HuH-7 (cell line): ENCODE measurements at regions not wholly inside any gene's neighbourhood (a gene's known extent, or its start where the extent isn't known, plus 50 kb on each side); places are given as distances from the start of the nearest gene placed in this dataset.
"Not testable (repeated sequence)": the region's sequence is repeated elsewhere in the genome, so short reads cannot be mapped to it uniquely, and the experiment has no call there.

ENCODE experiments used
- DNase-seq: peaks from one replicate; pipeline ENCODE4 v3.0.0; 2011; ENCODE audit warnings: low spot score

GRCh38 chr11:67873223-67873622 is 130.7 kb downstream of the UNC93B1 start:
- not testable (repeated sequence) for DNase-seq

- DNase-seq, result not testable (repeated sequence)
Measured at GRCh38 chr11:67871168-67871567, 132.7 kb downstream of the UNC93B1 start.

- not testable (repeated sequence) for DNase-seq
Measured at GRCh38 chr11:67862896-67863295, 141.0 kb downstream of the UNC93B1 start.

- peak; percentile 23 for DNase-seq
Measured at GRCh38 chr11:67859513-67860161, 144.3 kb downstream of the UNC93B1 start.

GRCh38 chr11:67850747-67851146 is 153.2 kb downstream of the UNC93B1 start:
- DNase-seq, result not testable (repeated sequence)

- not testable (repeated sequence) for DNase-seq
Measured at GRCh38 chr11:67849766-67850165, 154.1 kb downstream of the UNC93B1 start.

- peak; percentile 30 for DNase-seq
Measured at GRCh38 chr11:67847896-67848875, 155.7 kb downstream of the UNC93B1 start.

GRCh38 chr11:67846303-67846702 is 157.6 kb downstream of the UNC93B1 start:
- DNase-seq, result not testable (repeated sequence)

GRCh38 chr11:67845296-67845695 is 158.6 kb downstream of the UNC93B1 start:
- not testable (repeated sequence) for DNase-seq

- DNase-seq, result not testable (repeated sequence)
Measured at GRCh38 chr11:67840599-67840998, 163.3 kb downstream of the UNC93B1 start.

- not testable (repeated sequence) for DNase-seq
Measured at GRCh38 chr11:67830152-67830551, 155.7 kb upstream of the ALDH3B2 start.

- DNase-seq, result not testable (repeated sequence)
Measured at GRCh38 chr11:67826951-67827296, 152.5 kb upstream of the ALDH3B2 start.

- peak; percentile 69 for DNase-seq
Measured at GRCh38 chr11:67826028-67826950, 151.9 kb upstream of the ALDH3B2 start.

GRCh38 chr11:67824861-67825260 is 150.4 kb upstream of the ALDH3B2 start:
- DNase-seq, result not testable (repeated sequence)

GRCh38 chr11:67820081-67820480 is 145.7 kb upstream of the ALDH3B2 start:
- no peak for DNase-seq

GRCh38 chr11:67817558-67817957 is 143.1 kb upstream of the ALDH3B2 start:
- DNase-seq, result not testable (repeated sequence)

GRCh38 chr11:67809301-67809700 is 134.9 kb upstream of the ALDH3B2 start:
- DNase-seq, result not testable (repeated sequence)

- not testable (repeated sequence) for DNase-seq
Measured at GRCh38 chr11:67807896-67808295, 133.5 kb upstream of the ALDH3B2 start.

GRCh38 chr11:67806728-67807235 is 132.4 kb upstream of the ALDH3B2 start:
- not testable (repeated sequence) for DNase-seq

GRCh38 chr11:67806183-67806582 is 131.8 kb upstream of the ALDH3B2 start:
- DNase-seq, result peak; percentile 78

GRCh38 chr11:67805253-67806126 is 131.1 kb upstream of the ALDH3B2 start:
- DNase-seq, result peak; percentile 100
